HAP-1 (cell line): ENCODE measurements at regions not wholly inside any gene's neighbourhood (a gene's known extent, or its start where the extent isn't known, plus 50 kb on each side); places are given as distances from the start of the nearest gene placed in this dataset.

Source experiments
- DNase-seq, 2 experiments: peaks; one replicate each; pipeline ENCODE4 v3.0.0-alpha.2; 2016 to 2020; ENCODE audit warnings: low spot score in 2 of 2
- H3K27me3 ChIP-seq: fragments of 250-450 bp; sonication (Bioruptor Pico); 2 replicates; pipeline ENCODE4 v1.5.1; 2020; ENCODE audit warnings: low read depth, mild to moderate bottlenecking, moderate library complexity
- H3K36me3 ChIP-seq: fragments of 250-450 bp; sonication (Bioruptor Pico); replicated peaks from 2 replicates; pipeline ENCODE4 v1.5.1; 2020; ENCODE audit warnings: mild to moderate bottlenecking
- H3K4me1 ChIP-seq: fragments of 250-450 bp; sonication (Bioruptor Pico); 2 replicates; pipeline ENCODE4 v1.5.1; 2020; ENCODE audit warnings: mild to moderate bottlenecking
- H3K4me3 ChIP-seq: fragments of 250-450 bp; sonication (Bioruptor Pico); 2 replicates; pipeline ENCODE4 v1.5.1; 2020; ENCODE audit warnings: mild to moderate bottlenecking, moderate library complexity
- H3K9me3 ChIP-seq: fragments of 250-450 bp; sonication (Bioruptor Pico); 2 replicates; pipeline ENCODE4 v1.5.1; 2020; ENCODE audit warnings: mild to moderate bottlenecking, moderate library complexity
- in situ Hi-C: fragments of 300-500 bp; cut with MboI; formaldehyde crosslinking; loops from 3 replicates; pipeline ENCODE4 v1.14.3; 2020; ENCODE audit warnings: low sequenced_read_pairs, inconsistent platforms, mixed read lengths

- H3K4me3 ChIP-seq, result no peak overlapping the region
- in situ Hi-C loops, result no loop called here
- H3K36me3 ChIP-seq, result no peaks in the 10 kb centered on the region
- no peak for DNase-seq
- no peaks in the 10 kb centered on the region for H3K4me1 ChIP-seq
- no peaks in the 10 kb centered on the region for H3K9me3 ChIP-seq
- H3K27me3 ChIP-seq, result no peaks in the 10 kb centered on the region
Observed at GRCh38 chr6:170019818-170020583, 268.6 kb downstream of the ERMARD start.

- Histone ChIP-seq H3K4me3 (no peak overlapping the region), H3K27me3 (no peaks in the 10 kb centered on the region), H3K36me3 (no peaks in the 10 kb centered on the region), H3K9me3 (no peaks in the 10 kb centered on the region), H3K4me1 (no peaks in the 10 kb centered on the region)
- in situ Hi-C loops, result no loop called here
- DNase-seq, result no peak
Observed at GRCh38 chr6:170018936-170019817, 267.8 kb downstream of the ERMARD start.

DNA sequence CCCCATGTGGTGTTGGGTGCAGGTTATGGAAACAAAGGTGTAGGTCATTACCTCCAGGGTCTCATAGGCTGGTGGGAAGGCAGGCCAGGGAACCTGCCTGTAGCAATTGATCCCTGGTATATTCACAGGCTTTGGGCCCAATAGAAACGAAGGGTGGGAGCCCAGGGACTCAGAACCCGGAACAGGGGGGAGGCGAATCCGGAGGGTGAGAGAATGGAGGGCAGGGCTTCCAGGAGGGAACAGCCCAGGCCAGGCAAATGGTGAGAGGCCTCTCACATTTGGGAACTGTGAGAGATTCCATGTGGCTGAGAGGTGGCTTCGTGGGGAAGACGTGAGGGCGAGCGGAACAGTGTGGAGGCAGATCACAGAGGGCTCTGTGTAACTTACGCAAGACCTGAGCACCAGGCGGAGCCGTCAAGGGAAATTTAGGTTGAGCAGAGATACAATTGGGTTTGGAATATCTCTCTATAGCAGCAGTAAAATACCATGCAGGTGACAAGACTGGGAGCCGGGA is 267.1 kb downstream of the ERMARD start:
- no peak for DNase-seq
- Histone ChIP-seq H3K36me3 (no peaks in the 10 kb centered on the region), H3K4me3 (no peak overlapping the region), H3K9me3 (no peaks in the 10 kb centered on the region), H3K4me1 (no peaks in the 10 kb centered on the region), H3K27me3 (no peaks in the 10 kb centered on the region)
- in situ Hi-C loops, result no loop called here

GRCh38 chr6:170017603-170018320 is 266.3 kb downstream of the ERMARD start:
- no peak for DNase-seq
- in situ Hi-C loops, result no loop called here
- H3K27me3 ChIP-seq, result no peaks in the 10 kb centered on the region
- H3K4me1 ChIP-seq, result no peaks in the 10 kb centered on the region
- no peaks in the 10 kb centered on the region for H3K9me3 ChIP-seq
- H3K4me3 ChIP-seq, result no peak overlapping the region
- H3K36me3 ChIP-seq, result no peaks in the 10 kb centered on the region

DNA sequence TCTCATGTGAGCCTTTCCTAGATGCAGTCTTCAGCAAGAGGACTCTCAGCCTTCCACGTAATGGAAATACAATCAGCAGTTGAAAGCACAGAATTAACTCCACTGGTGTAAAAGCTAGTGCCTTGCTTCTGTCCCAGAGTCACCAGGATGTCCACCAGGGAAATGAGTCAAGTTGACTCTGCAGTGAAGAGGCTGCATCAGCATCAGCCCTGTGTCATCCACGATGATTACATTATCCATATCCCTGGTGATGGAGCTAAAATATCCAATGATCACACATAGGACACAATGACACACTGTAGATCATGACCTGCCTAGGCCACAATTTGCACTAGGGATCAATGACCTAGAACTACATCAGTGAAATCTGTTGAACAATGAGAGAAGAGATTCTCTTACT is 262.4 kb downstream of the ERMARD start:
- no peaks in the 10 kb centered on the region for H3K9me3 ChIP-seq
- no peak overlapping the region for H3K4me3 ChIP-seq
- no peaks in the 10 kb centered on the region for H3K36me3 ChIP-seq
- in situ Hi-C loops, result no loop called here
- no peaks in the 10 kb centered on the region for H3K27me3 ChIP-seq
- no peaks in the 10 kb centered on the region for H3K4me1 ChIP-seq
- DNase-seq, result no peak

GRCh38 chr6:170012037-170012330 is 260.6 kb downstream of the ERMARD start:
- no peaks in the 10 kb centered on the region for H3K4me1 ChIP-seq
- in situ Hi-C loops, result no loop called here
- no peaks in the 10 kb centered on the region for H3K36me3 ChIP-seq
- DNase-seq, result no peak
- no peak overlapping the region for H3K4me3 ChIP-seq
- no peaks in the 10 kb centered on the region for H3K27me3 ChIP-seq
- no peaks in the 10 kb centered on the region for H3K9me3 ChIP-seq

- in situ Hi-C loops, result no loop called here
- Histone ChIP-seq H3K4me3 (no peak overlapping the region), H3K4me1 (no peaks in the 10 kb centered on the region), H3K36me3 (no peaks in the 10 kb centered on the region), H3K9me3 (no peaks in the 10 kb centered on the region), H3K27me3 (no peaks in the 10 kb centered on the region)
- DNase-seq, result no peak
Observed at GRCh38 chr6:170011204-170012036, 260.0 kb downstream of the ERMARD start.

DNA sequence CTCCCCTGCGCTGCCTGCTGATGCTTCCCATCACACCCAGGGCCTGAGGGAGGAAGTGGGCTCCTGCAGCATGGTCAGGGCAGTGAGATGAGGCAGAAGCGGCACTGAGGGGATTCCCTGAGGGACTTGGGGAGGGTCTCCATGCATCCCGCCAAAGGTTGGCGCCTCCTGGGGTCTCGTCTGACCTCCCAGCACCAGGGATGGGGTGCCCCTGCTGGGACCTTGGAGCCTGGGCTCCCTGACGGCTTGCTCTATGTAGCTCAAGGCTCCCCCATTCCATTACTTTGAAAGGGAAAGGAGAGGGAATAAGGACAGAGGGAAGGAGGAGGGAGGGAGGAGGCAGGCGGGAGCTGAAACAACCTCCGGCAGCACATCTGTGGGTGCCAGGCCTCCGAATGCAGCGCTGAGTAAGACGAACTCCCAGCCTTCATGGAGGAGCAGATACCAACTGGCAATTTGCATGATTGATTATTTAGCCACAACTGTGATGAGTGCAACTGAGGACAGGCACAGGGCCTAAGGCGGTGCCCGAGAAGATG is 259.3 kb downstream of the ERMARD start:
- Histone ChIP-seq H3K27me3 (no peaks in the 10 kb centered on the region), H3K4me1 (no peaks in the 10 kb centered on the region), H3K36me3 (no peaks in the 10 kb centered on the region), H3K4me3 (no peak overlapping the region), H3K9me3 (no peaks in the 10 kb centered on the region)
- in situ Hi-C loops, result no loop called here
- DNase-seq, result no peak

- Histone ChIP-seq H3K4me3 (no peak overlapping the region), H3K9me3 (no peaks in the 10 kb centered on the region), H3K27me3 (no peaks in the 10 kb centered on the region), H3K36me3 (no peaks in the 10 kb centered on the region), H3K4me1 (no peaks in the 10 kb centered on the region)
- DNase-seq, result no peak
- in situ Hi-C loops, result no loop called here
Observed at GRCh38 chr6:170008294-170008785, 256.9 kb downstream of the ERMARD start.

GRCh38 chr6:170007468-170008293 is 256.3 kb downstream of the ERMARD start:
- H3K4me1 ChIP-seq, result no peaks in the 10 kb centered on the region
- in situ Hi-C loops, result no loop called here
- H3K4me3 ChIP-seq, result no peak overlapping the region
- H3K36me3 ChIP-seq, result no peaks in the 10 kb centered on the region
- no peak for DNase-seq
- H3K9me3 ChIP-seq, result no peaks in the 10 kb centered on the region
- H3K27me3 ChIP-seq, result no peaks in the 10 kb centered on the region

GRCh38 chr6:170006900-170007467 is 255.6 kb downstream of the ERMARD start:
- Histone ChIP-seq H3K36me3 (no peaks in the 10 kb centered on the region), H3K4me1 (no peaks in the 10 kb centered on the region), H3K27me3 (no peaks in the 10 kb centered on the region), H3K4me3 (no peak overlapping the region), H3K9me3 (no peaks in the 10 kb centered on the region)
- DNase-seq, result no peak
- in situ Hi-C loops, result no loop called here
